Peyer's patch (tissue), 4 donors: ENCODE measurements at regions not wholly inside any gene's neighbourhood (a gene's known extent, or its start where the extent isn't known, plus 50 kb on each side); places are given as distances from the start of the nearest gene placed in this dataset.

Experiments used
- DNase-seq, 3 donors: peaks; one replicate each; pipeline ENCODE4 v3.0.0-alpha.2; 2017 to 2019
- H3K27ac ChIP-seq, 4 donors: fragments of 200-600 bp; sonication (generic); one replicate each; pipeline ENCODE4 v1.5.1; 2016 to 2019
- H3K27me3 ChIP-seq, 2 donors: fragments of 200-600 bp; sonication (generic); one replicate each; pipeline ENCODE4 v1.5.1; 2019
- H3K36me3 ChIP-seq, 3 donors: fragments of 200-600 bp; sonication (generic); one replicate each; pipeline ENCODE4 v1.5.1; 2016 to 2019
- H3K4me1 ChIP-seq, 4 donors: fragments of 200-600 bp; sonication (generic); one replicate each; pipeline ENCODE4 v1.5.1; 2016 to 2019
- H3K4me3 ChIP-seq, 4 donors: fragments of 200-600 bp; sonication (generic); 1 replicate in 3 of 4; 2 replicates in 1 of 4; pipeline ENCODE4 v1.5.1; 2016 to 2019; ENCODE audit warnings: mild to moderate bottlenecking in 1 of 4
- H3K9me3 ChIP-seq, 4 donors: fragments of 200-600 bp; sonication (generic); one replicate each; pipeline ENCODE4 v1.5.1; 2016 to 2019; ENCODE audit warnings: mild to moderate bottlenecking in 1 of 4
- POLR2A ChIP-seq, 2 donors: fragments of 450-650 bp; IDR thresholded peaks; one replicate each; pipeline ENCODE4 v1.5.1; 2017; ENCODE audit warnings: antibody characterized with exemption in 2 of 2, mild to moderate bottlenecking in 2 of 2, moderate library complexity in 2 of 2
- TF ChIP-seq, protein P1 (sequence below), 6 experiments: fragments of 450-650 bp in 4 of 6; fragments of 200-600 bp in 2 of 6; sonication (generic) in 1 of 6; IDR thresholded peaks; one replicate each; pipeline ENCODE4 v1.5.1; 2017 to 2019; ENCODE audit warnings: antibody characterized with exemption in 6 of 6, mild to moderate bottlenecking in 3 of 6, moderate library complexity in 1 of 6

DNA sequence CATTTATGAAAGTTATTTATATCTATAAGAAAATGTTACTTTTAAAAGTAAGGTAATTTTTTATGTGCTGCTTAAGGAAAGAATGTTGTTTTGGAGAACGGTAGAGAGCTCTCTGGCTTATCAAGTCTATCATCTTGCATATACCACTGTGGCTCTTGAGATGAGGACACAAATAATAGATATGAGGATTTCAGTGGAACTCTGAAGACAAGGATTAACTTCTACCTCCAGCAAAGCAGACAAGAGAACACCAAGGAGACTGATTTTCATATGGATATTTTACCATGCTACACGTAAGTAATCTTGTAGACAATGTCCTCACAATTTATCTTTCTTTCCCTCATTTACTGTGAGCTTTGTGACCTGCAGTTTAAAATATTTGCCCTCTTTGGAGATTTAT is 557.5 kb upstream of the NDST4 start:
- no peak for TF ChIP-seq POLR2A (IDR thresholded peaks at IDR 0.05)
- TF ChIP-seq, protein P1, sequence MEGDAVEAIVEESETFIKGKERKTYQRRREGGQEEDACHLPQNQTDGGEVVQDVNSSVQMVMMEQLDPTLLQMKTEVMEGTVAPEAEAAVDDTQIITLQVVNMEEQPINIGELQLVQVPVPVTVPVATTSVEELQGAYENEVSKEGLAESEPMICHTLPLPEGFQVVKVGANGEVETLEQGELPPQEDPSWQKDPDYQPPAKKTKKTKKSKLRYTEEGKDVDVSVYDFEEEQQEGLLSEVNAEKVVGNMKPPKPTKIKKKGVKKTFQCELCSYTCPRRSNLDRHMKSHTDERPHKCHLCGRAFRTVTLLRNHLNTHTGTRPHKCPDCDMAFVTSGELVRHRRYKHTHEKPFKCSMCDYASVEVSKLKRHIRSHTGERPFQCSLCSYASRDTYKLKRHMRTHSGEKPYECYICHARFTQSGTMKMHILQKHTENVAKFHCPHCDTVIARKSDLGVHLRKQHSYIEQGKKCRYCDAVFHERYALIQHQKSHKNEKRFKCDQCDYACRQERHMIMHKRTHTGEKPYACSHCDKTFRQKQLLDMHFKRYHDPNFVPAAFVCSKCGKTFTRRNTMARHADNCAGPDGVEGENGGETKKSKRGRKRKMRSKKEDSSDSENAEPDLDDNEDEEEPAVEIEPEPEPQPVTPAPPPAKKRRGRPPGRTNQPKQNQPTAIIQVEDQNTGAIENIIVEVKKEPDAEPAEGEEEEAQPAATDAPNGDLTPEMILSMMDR (IDR thresholded peaks at IDR 0.05): no peak
- no peak for DNase-seq
- H3K27ac ChIP-seq: no peak overlapping the region

DNA sequence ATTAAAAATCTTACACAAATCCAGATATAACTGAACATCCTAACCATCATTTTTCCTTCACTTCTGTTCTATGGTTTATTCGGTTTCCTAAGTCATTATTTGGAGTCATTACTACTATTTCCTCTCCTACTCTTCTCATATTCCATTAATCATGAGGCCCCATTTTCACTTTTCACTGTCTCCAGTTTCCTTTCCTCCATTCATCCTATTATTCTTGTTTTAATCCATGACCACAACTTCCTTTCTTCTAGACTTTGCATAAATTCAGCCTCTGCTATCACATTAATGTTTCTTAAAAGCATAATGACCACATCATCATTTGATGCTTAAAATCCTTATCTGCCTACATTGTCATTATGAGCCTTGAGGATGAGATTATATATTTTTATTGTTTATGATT is 555.0 kb upstream of the NDST4 start:
- H3K36me3 ChIP-seq: no peaks in the 10 kb centered on the region
- no peak overlapping the region for H3K4me3 ChIP-seq
- DNase-seq: no peak
- TF ChIP-seq, protein P1 (IDR thresholded peaks at IDR 0.05): no peak
- no peaks in the 10 kb centered on the region for H3K9me3 ChIP-seq
- no peak overlapping the region for H3K27ac ChIP-seq
- no peaks in the 10 kb centered on the region for H3K4me1 ChIP-seq
- no peaks in the 10 kb centered on the region for H3K27me3 ChIP-seq

More for the DNA sequence above, 557.5 kb upstream of the NDST4 start:
- Histone ChIP-seq H3K4me1 (no peaks in the 10 kb centered on the region), H3K9me3 (no peaks in the 10 kb centered on the region), H3K36me3 (no peaks in the 10 kb centered on the region), H3K4me3 (no peak overlapping the region), H3K27me3 (no peaks in the 10 kb centered on the region)

DNA sequence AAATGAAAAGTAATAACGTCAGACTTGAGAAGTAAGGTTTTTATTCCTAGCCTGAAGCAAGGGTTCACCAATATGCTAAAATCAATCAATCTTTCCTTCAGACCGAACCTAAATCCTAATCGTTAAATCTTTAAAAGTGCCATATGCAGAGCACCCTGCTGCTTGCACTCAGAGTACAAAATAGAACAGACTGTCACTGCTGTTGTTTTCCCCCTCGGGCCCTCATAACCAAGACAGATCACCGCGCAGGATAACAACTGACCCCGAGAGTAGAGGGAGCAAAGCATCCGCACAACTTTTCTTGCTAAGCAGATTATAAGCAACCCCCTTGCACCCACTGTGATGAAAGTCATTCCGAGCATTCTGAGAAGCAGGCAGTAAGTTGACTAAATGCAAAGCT is 550.9 kb upstream of the NDST4 start:
- no peaks in the 10 kb centered on the region for H3K9me3 ChIP-seq
- TF ChIP-seq, protein P1 (IDR thresholded peaks at IDR 0.05): no peak
- TF ChIP-seq POLR2A (IDR thresholded peaks at IDR 0.05): no peak
- H3K36me3 ChIP-seq: no peaks in the 10 kb centered on the region
- no peaks in the 10 kb centered on the region for H3K4me1 ChIP-seq
- DNase-seq: no peak
- H3K27ac ChIP-seq: no peak overlapping the region
- no peaks in the 10 kb centered on the region for H3K27me3 ChIP-seq
- H3K4me3 ChIP-seq: no peak overlapping the region

DNA sequence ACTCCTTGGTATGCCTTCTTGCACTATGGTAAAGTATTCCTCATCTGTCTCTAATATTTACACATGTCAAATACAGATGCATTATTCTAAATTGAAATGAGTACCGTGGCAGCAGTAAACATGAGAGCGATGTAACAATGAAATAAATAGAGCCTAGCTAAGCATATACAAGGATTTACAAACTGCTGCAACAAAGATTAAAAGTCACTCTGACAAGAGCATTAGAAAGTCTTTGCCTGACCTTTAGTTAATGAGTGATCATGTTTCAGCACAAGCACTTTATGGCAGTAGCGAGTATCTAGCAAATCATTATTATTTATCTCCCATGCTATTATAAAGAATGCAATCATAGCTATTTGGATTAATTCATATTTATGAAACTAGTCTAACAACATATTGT is 547.0 kb upstream of the NDST4 start:
- no peaks in the 10 kb centered on the region for H3K36me3 ChIP-seq
- no peak for DNase-seq
- H3K4me3 ChIP-seq: no peak overlapping the region
- H3K27ac ChIP-seq: no peak overlapping the region
- no peaks in the 10 kb centered on the region for H3K27me3 ChIP-seq
- H3K4me1 ChIP-seq: no peaks in the 10 kb centered on the region
- H3K9me3 ChIP-seq: no peaks in the 10 kb centered on the region
- TF ChIP-seq, protein P1 (IDR thresholded peaks at IDR 0.05): no peak
- TF ChIP-seq POLR2A (IDR thresholded peaks at IDR 0.05): no peak

DNA sequence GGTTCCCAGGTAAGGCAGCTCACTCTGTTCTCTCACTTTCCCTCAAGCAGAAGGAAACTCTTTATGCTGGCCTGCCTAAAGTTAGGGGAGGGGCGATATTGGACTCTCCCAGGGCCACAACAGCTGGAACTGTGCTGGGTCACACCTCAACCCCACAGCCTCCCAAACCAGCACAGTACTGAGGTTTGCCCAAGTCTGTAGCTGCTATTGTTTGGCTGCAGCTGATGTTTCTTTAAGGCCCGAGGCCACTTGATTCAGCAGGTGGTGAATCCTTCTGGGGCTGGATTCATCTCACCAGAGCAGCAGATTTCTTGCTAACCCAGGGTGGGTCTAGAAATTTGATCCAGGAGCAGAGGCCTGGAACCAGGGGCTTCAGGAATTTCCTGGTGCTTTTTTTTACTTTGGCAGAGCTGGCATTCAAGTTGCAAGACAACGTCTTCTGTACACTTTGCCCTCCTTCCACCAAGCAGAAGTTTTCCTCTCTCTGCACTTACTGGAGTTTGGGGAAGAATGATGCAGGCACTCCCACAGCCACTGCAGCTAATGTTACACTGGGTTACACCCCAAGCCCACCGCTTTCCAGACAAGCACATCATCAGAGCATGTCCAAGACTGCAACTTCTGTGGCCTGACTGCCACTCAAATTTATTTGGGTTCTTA is 544.7 kb upstream of the NDST4 start:
- DNase-seq: no peak
- Histone ChIP-seq H3K36me3 (no peaks in the 10 kb centered on the region), H3K4me1 (no peaks in the 10 kb centered on the region), H3K27ac (no peak overlapping the region), H3K9me3 (no peaks in the 10 kb centered on the region), H3K27me3 (no peaks in the 10 kb centered on the region), H3K4me3 (no peak overlapping the region)
- TF ChIP-seq POLR2A (IDR thresholded peaks at IDR 0.05): no peak
- TF ChIP-seq, protein P1 (IDR thresholded peaks at IDR 0.05): no peak

DNA sequence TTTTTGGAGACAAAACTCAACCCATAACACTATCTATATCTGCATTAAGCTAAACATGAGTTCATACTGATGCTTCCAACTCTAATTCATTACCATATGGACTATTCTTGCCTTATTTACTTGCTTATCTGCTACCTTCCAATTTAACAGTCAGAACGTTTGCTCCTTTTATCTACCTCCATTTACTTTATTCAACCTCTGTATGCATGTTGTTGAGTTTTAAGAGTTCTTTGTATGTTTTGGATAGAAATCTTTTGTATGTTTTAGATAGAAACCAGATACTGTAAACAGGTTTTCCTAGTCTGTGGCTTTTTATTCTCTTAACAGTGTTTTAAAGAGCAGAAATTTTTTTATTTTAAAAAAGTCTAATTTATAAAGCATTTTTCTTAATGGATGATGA is 542.2 kb upstream of the NDST4 start:
- no peaks in the 10 kb centered on the region for H3K4me1 ChIP-seq
- no peak overlapping the region for H3K4me3 ChIP-seq
- TF ChIP-seq, protein P1 (IDR thresholded peaks at IDR 0.05): no peak
- no peak for TF ChIP-seq POLR2A (IDR thresholded peaks at IDR 0.05)
- no peak overlapping the region for H3K27ac ChIP-seq
- H3K36me3 ChIP-seq: no peaks in the 10 kb centered on the region
- no peak for DNase-seq
- H3K9me3 ChIP-seq: no peaks in the 10 kb centered on the region
- no peaks in the 10 kb centered on the region for H3K27me3 ChIP-seq
